HT1080 (cell line): ENCODE measurements at regions not wholly inside any gene's neighbourhood (a gene's known extent, or its start where the extent isn't known, plus 50 kb on each side); places are given as distances from the start of the nearest gene placed in this dataset.
"Not testable (repeated sequence)": the region's sequence is repeated elsewhere in the genome, so short reads cannot be mapped to it uniquely, and the experiment has no call there.

ENCODE experiments used
- DNase-seq: peaks from one replicate; pipeline ENCODE4 v3.0.0-alpha.2; 2015; ENCODE audit warnings: low read depth

DNA sequence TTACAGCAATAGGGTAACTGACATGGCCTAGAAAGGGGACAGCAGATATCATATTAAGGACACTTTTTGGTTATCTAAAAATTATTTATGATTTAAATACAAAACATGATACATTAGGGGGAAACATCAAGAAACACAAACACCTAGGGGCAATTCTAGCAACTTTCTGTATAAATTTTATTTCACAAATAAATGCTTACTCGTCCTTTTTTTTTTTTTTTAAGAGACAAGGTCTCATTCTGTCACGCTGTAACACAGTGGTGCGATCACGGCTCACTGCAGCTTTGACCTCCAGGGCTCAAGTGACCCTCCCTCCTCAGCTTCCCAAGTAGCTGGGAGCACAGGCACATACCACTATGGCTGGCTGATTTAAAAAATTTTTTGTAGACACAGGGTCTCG is 151.8 kb upstream of the BCOR start:
- no peak for DNase-seq

DNA sequence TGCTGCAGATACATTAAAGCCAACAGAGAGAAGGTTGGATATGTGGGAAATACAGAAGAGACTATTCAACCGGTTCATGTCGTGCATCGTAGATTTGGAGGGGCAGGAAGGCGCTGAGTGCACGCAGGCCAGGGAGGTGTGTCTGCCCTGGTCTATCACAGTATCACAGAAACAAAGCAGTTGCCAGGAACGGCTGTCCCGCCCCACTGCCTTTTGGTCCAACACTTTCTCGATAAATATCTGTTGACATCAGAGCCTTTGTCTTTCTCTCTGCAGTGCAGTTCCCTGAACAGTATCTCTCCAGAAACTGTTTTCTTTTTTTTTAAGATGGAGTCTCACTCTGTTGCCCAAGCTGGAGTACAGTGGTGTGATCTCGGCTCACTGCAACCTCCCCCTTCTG is 151.1 kb upstream of the BCOR start:
- DNase-seq: no peak

DNA sequence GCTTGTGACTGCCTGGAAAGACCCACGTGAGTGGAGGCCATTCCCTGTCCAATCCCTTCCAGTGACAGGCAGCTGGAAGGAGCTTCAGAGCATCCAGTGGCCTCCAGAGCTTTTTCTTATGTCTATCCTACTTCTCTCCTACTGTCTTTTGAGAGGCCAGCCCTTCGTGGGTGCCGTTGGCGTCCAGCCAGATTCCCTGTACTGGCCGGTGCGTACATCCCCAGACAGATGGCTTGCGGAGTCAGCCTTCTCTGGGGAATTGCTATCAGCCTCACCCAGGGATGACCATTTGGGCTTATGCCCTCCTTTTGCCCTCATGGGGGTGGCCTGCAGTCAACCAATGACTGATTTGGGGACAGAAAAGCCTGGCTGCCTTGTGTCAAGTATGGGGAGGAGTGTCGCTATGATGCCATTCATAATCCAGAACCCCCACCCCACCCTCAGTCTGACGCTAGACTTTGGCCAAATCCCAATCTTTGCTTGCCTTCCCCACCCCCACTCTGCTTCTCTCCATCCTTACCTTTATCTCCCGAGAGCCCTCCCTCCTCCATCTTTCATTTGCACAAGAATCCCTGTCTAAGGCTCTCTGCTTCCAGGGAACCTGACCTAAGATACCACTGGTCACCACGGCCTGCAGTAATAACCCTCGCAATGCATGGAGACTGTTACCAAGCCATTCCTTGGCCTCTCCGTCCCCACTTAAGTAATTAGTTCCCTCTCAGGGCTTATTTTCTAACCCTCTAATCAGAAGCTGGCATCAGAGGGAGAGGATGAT is 150.3 kb upstream of the BCOR start:
- no peak for DNase-seq

DNA sequence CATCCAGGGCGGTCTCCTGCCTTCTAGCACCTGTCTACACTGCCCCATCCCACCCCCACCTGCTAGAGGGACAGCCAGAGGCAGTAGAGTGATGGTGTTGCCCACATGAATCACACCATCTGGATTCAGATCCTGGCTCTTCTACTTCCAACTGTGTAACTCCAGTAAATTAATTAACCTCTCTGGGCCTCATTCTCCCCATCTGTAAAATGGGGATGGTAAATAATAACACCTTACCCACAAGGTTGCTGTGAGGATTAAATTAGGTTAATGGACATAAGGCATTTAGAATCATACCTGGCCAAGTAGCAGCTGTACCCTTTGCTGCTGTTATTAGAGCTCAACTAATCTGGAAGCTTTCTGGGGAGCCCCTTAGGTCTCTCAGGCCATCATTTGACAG is 149.6 kb upstream of the BCOR start:
- DNase-seq: no peak

DNA sequence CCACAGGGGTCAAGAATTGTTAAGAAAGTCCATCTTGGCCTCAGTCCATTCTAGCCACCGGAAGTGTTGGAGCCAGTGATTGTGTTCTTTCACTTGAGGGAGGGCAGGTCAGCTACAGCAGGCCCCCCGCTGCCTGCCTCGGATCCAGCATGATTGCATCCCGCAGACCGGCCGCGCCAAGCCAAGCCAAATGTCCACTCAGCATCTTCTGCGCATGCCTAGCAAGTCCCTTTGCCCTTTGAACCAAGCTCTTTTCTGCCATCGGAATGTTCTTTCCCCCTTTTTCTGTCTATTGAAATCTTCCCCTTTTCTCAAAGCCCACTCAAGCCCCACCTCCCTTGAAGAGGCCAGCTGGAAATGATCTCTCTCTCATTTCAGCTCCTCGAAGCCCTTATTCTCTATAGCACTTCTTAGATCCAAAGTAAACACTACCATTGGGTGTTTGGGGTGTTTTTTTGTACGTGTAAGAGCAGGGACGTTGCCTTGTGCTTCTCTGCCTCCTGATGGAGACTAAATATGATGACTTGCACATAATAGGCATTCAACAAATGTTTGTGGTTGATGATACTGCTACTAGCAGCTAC is 147.8 kb upstream of the BCOR start:
- DNase-seq: no peak

DNA sequence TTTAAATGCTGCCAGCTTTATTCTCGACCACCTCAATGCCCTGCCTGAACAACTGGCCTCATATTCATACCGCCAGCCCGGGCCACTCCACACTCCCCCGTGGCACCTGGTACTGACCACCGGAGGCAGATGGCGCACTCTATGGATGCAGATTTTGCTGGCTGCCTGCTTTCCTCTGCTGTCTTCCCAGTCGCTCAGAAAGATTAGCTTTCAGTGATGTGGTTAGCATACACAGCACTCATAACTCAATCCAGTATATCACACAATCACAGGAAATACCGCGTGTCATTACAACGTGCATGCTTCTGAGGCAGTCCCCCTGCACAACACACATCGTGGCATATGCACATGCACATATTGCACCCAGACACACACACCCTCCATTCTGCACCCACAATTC is 147.2 kb upstream of the BCOR start:
- no peak for DNase-seq

DNA sequence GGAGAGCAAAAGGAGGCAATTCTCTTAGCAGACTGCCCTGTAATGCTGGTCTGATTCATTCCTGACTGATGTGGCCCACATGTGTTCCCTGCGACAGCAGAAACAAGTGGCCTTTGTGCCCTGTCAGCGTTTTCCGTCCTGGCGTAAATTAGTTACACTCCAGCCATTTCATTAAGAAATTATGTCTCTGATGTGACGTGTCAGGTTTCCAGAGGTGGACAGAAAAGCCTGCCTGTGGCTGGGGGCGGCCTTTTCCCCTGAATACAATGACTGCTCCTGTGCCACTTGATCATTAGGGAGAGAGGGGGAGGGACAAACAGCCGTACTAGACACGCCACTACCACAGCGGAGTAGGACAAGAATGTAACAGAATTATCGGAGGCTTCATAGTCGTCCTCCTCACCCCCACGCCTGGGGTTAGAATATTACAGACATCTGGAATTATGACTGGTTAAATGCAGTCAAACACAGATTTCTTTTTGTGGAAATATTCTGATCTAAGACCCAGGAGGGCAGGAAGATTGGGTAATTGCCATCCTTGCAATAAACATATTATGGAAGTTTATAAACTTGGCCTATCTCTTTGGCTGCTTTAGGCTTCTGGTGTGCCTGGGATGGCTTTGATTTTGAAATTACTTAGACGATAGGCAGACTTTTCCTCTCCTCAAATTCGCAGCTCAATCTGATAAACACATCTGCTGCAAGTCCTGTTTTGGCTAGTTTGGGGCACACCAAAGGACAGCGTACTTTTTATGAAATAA is 146.2 kb upstream of the BCOR start:
- DNase-seq: no peak

DNA sequence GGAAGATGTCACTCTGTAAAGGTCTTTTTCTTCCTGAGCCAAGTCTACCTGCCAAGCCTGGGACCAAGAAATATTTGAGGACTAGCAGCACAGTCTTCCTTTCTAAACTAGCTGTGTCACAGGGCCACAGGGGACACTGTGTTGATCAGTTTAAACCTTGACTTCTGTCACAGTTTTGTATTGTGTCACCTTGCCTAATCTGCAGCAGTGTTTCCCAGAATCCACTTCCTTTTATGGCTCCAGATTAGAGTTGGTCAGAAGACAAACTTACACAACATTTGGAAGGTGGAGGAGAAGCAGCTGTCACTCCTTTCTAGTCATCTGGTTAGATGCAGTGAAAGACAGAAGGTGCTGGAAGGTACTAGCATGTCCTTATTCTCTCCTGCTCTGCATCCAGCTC is 143.1 kb upstream of the BCOR start:
- DNase-seq: no peak

DNA sequence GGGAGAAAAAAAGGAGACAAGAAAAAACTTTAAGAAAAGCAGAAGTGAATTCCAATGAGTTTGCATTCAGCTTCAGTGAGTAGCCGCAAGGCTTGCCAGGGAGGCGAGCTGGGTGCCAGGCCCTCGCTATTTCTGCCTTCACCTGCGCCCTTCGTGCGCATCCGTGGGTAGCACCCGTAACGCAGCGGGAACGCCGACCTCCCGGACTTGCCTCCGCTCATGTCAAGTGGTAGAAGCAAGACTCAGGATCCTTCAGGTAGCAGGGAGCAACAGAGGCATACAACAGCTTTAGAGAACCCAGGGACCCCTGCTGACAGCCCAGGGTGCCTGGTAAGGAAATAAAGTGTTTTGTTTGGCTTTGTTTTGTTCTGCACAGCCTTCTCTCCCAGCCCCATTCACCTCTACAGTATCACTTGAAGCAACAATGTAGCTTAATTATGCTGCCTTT is 140.0 kb upstream of the BCOR start:
- no peak for DNase-seq

DNA sequence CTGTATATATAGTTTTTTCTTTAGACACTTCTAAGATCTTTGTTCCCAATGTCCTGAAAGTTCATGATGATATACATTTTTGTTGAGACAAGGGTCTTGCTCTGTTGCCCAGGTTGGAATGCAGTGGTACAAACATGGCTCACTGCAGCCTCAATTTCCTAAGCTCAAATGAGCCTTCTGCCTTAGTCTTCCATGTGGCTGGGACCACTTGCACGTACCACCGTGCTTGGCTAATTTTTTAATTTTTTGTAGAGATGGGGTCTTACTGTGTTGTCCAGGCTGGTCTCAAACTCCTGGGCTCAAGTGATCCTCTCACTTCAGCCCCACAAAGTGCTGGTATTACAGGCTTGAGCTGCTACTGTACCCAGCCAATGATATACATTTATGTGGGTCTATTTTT is 132.9 kb upstream of the BCOR start:
- no peak for DNase-seq

DNA sequence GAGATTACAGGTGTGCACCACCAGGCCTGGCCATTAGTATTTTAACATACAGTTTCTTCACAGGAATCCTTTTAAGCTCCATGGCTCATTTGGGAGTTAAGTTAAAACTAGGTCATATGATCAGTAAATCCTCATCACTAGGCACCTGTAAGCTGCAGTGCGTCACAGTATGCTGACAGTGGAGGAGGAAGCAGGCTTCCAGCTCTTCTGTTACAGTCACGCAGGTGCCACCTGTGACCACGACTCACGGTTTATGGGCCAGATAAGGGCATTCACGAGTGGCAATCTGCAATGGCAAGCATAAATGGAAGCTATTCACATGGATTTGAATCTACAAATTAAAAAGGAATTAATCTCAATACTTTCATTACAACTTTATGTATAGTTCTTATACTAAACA is 129.4 kb upstream of the BCOR start:
- no peak for DNase-seq

DNA sequence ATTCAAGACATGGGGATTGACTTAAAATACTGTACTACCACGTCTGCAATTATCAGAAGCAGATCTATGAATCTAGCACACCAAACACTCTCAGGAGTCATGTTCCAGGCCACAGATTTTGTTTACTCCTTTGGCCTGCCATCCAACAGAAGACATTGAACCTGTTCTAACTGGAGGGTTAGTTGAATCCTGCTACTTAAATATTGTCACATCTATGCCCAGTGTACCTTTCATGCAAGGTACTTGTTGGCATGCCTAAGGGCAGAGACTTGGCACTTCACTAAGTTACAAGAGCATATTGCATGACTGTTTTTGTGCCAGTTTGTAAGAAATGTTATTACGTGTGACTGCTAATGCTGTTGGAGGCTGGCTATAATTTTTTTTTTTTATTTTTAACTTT is 126.9 kb upstream of the BCOR start:
- DNase-seq: no peak

DNA sequence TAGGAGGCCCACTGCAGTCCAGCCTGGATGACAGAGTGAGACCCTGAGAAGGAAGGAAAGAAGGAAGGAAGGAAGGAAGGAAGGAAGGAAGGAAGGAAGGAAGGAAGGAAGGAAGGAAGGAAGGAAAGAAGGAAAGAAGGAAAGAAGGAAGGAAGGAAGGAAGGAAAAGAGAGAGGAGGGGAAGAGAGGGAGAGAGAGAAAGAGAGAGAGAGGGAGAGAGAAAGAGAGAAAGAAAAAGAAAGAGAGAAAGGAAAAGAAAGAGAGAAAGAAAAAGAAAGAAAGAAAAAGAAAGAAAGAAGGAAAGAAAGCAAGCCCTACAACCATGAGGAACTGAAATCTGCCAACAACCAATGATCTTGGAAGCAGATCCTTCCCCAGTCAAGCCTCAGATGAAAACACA is 124.9 kb upstream of the BCOR start:
- not testable (repeated sequence) for DNase-seq

DNA sequence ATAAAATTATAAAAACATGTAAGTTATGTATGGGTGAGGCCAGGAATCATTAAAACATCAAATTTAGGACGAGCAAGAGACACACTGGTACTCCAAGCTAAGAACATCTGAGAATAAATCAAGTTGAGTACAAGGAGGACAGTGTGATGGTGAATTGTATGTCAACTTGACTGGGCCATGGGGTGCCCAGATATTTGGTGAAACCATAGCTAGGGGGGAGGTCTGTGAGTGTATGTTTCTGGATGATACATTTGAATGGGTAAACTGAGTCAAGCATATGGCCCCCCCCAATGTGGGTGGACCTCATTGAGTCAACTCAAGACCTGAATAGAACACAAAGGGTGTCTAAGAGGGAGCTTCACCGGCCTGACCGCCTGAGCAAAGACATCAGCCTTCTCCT is 115.3 kb upstream of the BCOR start:
- DNase-seq: no peak

DNA sequence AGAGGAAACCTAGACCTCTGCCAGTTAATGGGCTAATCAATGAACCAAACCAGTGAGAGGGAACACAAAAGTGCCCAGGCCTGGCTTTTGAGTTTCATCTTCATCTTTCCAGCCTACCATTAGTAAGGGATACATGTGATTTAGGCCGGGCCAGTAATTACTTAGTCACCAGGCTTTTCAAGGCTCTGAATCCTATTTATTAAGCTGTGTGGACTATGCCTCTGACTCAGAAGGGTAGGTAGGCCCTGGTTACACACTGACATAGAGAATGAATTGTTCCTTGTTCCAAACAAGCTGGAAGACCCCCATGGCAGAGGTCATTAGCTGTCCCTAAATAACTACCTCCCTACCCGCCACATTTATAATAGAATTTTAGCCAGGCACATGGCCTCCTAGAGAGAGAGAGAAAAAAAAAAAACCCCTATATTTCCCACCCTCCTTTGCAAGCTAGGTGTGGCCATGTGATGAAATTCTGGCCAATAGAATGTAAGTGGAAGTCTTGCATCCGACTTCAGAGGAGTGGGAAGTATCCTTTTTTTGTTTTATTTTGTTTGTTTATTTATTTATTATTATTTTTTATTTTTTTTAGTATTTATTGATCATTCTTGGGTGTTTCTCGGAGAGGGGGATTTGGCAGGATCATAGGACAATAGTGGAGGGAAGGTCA is 112.3 kb upstream of the BCOR start:
- peak; percentile 4 for DNase-seq

DNA sequence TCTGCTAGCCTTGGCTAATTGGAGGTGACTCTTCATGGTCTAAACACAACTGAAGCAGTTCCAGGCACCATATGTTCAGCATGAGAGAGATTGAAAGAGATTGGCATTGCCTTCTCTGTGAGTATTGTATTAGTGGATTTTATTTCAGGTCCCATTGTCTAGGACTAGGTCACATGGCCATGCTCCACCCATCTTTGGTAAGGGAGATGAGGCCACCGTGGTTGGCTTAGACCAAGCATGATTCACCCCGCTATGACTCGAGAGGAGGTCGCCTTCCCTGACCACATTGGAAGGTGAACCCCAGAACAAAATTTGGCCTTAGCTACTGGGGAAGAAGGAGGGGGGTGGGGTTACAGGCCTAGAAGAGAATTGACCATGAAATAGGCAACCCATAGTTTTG is 109.9 kb upstream of the BCOR start:
- peak; percentile 13 for DNase-seq

DNA sequence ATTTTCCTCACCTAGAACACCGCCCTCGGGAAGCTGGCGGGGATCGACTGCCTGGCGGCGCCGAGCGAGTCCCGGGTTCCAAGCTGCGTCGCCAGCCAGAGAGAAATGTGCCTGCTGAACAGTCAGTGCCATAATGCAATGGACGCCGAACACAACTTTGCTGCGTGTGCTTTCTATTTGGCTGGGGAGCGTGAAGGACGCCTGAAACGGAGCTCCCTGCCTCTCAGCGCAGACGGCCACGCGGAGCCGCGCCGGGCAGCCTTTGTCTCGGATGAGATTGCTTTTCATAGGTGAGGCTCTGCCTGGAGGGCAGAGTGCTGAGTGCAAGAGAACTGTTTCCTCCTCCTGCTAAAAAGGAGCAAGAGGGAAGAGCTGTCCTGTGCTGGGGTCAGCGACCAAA is 107.7 kb upstream of the BCOR start:
- no peak for DNase-seq

DNA sequence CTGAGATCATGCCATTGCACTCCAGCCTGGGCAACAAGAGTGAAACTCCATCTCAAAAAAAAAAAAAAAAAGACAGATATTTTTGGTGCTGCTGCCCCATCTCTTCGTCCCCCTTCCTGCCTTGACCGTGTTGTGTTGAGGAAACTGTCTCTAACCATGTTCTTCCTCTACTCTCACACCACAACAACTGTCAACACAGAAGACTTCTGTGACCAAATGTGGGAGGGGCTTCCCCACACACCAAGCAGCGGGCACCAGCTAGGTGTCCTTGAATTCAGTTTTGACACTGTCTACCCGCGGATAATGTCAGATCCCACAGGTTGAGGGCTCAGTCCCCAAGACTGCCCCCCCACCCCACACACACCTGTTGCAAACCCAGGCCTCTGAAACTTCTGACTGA is 104.7 kb upstream of the BCOR start:
- no peak for DNase-seq

DNA sequence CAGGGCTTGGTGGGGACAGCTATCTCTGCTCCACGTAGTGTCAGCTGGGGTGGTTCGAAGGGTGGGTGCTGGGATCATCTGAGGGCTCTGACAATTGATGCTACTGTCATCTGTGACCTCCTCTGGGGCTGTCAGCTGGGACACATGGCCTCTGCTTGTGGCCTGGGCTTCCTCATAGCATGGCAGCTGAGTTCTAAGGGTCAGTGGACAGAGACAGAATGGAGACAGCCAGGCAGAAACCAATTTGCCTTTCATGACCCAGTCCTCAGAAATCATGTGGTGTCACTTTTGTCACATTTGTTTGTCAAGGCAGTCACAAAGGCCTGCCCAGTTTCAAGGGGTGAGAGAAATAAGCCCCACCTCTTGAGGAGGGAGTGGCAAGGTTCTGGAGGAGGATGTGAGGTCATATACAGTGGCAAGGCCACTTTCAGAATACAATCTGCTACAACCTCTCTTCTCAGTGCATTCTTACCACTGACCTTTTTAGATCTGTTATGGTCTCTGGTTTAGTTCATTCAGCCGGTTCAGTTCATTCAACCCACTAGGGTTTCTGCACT is 103.6 kb upstream of the BCOR start:
- DNase-seq: no peak

DNA sequence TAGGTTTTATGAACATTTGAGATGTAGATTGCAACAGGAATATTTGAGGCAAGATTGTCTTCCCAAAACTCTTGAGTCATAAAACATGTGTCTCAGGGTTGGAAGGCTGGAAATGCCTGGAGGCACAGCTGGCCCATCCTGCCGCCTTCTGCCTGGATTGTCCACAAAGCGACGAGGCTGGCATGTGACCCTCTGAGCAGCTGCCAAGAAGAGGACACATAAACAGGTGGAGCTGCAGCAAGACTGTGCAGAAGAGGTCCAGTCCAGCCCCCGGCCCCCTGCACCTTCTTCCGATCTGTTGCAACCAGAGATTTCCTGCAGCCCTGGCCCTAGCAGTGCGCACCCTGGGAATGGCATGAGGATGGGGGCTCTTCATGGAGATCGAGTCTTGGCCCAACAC is 101.9 kb upstream of the BCOR start:
- DNase-seq: no peak

DNA sequence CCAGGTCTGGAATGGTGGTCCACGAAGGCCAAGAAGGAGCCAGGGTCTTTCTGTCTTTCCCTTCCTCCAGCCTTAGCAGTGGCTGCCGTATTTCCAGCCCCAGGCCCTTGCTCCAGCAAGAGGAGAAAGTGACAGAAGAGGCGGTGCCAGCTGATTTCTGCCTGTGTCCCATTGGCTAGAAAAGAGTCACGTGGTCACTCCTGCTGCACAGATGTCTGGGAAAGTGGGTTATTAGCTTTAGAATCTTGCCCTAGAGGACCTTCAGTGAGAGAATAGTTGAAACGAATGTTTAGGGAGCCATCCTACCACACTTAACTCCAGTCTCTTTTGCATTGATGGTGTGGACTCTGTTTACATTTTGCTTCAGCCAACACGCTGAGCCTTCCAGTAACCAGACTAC is 99.3 kb upstream of the BCOR start:
- no peak for DNase-seq

DNA sequence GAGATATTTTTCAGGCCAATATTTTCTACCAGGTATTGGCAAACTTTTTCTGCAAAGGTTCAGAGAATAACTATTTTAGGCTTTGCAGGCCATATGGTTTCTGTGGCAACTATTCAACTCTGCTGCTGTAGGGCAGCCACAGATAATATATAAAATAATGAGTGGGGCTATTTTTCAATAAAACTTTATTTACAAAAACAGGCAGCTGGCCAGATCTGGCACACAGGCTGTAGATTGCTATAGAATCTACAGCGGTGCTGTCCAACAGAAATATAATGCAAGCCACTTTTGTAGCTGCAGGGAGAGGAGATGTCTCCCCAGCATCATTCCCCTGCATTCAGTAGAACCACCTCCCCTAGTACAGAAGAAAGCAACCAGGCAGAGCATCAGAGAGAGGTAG is 97.6 kb upstream of the BCOR start:
- DNase-seq: no peak
